Activated naive CD8-positive, alpha-beta T cell treated with anti-CD3 and anti-CD28 coated beads, Interleukin-2, amount 10 ng/mL, durations not matched to agents 7 days and 5 days (primary cell): ENCODE measurements at regions not wholly inside any gene's neighbourhood (a gene's known extent, or its start where the extent isn't known, plus 50 kb on each side); places are given as distances from the start of the nearest gene placed in this dataset.

Experiments used
- ATAC-seq: fragments of 150-1000 bp; cut with Tn5 transposase; one replicate; pipeline ENCODE4 v1.10.0; 2021; ENCODE audit warnings: low read depth, moderate library complexity
- POLR2A ChIA-PET: fragments of 350-600 bp; sonication (Branson Sonifier 250); formaldehyde crosslinking; loops from one replicate; lab custom pipeline; 2021; ENCODE audit warnings: antibody characterized with exemption; lab: Charles Lee
- DNase-seq: peaks from one replicate; pipeline ENCODE4 v3.0.0; 2021
- H3K27ac Mint-ChIP-seq: one replicate; pipeline ENCODE4 v1.8.0; 2022; ENCODE audit warnings: mild to moderate bottlenecking, mixed read lengths
- H3K27me3 Mint-ChIP-seq: one replicate; pipeline ENCODE4 v1.8.0; 2022; ENCODE audit warnings: mild to moderate bottlenecking, moderate library complexity, mixed read lengths
- H3K36me3 Mint-ChIP-seq: one replicate; pipeline ENCODE4 v1.8.0; 2021; ENCODE audit warnings: mild to moderate bottlenecking, mixed read lengths
- H3K4me1 Mint-ChIP-seq: one replicate; pipeline ENCODE4 v1.8.0; 2021; ENCODE audit warnings: mixed read lengths
- H3K4me3 Mint-ChIP-seq: one replicate; pipeline ENCODE4 v1.8.0; 2022; ENCODE audit warnings: mild to moderate bottlenecking, moderate library complexity, mixed read lengths
- H3K9me3 Mint-ChIP-seq: one replicate; pipeline ENCODE4 v1.8.0; 2021; ENCODE audit warnings: mixed read lengths

DNA sequence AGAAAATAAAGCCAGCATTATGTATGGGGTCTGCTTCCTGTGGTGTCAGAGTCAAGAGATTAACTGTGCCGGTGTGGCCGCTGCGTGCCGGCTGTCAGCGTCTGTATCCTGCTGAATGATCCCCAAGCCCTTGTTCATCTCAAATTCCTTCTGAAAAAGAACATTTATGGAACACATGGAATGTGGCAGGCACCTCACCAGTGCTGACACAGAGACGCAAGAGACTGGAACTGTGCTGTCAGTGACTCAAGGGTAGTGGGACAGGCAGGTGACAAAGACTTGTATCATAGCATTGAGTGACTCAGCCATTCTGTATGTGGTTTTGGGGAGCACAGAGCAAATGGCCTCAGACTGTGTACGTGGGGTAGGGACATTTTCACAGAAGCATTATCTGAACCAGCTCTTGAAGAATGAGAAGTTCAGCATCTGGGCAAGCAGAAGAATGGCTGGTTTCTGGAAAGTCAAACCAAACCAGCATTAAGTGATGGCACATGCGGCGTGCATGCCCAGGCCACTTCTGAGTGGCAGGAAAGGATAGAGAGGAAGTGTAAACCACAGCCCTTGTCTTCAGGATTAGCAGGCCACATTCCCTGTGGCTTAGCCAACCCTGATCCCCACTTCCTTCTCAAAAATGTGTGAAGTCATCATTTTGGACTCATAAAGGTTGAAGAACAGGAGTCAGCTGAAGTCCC, 54.0 kb upstream of the IRS2 start:
- H3K9me3 Mint-ChIP-seq: no peaks in the 10 kb centered on the region

DNA sequence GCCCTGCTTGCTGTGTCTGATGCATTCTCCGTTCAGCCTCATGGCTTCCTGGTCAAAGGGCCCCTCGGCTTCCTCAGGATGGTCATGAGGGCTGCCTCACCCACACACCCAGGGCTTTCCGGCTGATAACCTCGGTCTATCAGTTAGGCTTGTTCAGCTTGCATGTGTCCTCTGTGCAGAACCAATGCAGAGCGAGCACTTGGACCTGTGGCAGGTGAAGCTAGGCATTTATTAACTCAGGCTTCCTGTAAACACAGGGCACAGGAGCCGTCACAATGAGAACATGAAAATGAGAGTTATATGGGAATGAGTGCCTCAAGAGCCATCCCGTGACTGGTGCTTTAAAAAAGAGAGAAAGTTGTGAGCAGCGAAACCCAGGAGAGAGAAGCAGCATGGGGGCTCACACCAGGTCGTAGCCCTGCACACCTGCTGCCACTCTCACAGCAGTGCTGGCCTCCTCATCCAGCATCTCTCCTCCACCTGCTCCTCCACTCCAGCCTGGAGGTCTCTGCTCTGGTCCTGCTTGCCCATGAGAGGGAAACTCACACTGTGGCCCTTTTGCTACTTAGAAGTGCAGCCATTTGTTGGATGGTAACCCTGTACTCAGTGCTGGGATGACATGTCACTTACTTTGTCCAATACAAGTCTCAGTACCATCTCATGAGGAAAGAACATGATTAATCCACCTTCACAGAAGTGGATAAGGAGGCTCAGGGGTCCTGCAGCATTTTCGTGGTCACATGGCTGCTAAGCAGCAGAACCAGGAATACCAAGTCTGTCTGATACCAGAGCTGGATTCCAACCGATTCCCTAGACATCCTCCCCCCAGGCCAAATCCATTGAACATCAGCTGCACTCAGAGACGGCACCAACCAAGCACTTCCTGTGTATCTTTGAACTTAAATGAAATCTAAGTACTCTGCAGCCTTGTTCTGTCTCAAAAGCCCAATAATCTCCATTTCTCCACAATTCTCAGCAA, 50.5 kb upstream of the IRS2 start:
- Mint-ChIP-seq H3K27ac (no peak overlapping the region), H3K4me1 (peaks cover 6% of the 10 kb centered on the region), H3K4me3 (no peak overlapping the region), H3K36me3 (no peaks in the 10 kb centered on the region), H3K9me3 (no peaks in the 10 kb centered on the region), H3K27me3 (peaks cover 12% of the 10 kb centered on the region)
- POLR2A ChIA-PET: no interaction called here
- ATAC-seq (no peak), DNase-seq (no peak)

More for the DNA sequence above, 54.0 kb upstream of the IRS2 start:
- no peak for ATAC-seq
- no peak for DNase-seq
- H3K27me3 Mint-ChIP-seq: peaks cover 11% of the 10 kb centered on the region
- no peak overlapping the region for H3K27ac Mint-ChIP-seq
- POLR2A ChIA-PET: no interaction called here
- H3K4me3 Mint-ChIP-seq: no peak overlapping the region
- peaks cover 6% of the 10 kb centered on the region for H3K4me1 Mint-ChIP-seq
- H3K36me3 Mint-ChIP-seq: no peaks in the 10 kb centered on the region
